ENCODE measurements at regions not wholly inside any gene's neighbourhood (a gene's known extent, or its start where the extent isn't known, plus 50 kb on each side); places are given as distances from the start of the nearest gene placed in this dataset.

DNA sequence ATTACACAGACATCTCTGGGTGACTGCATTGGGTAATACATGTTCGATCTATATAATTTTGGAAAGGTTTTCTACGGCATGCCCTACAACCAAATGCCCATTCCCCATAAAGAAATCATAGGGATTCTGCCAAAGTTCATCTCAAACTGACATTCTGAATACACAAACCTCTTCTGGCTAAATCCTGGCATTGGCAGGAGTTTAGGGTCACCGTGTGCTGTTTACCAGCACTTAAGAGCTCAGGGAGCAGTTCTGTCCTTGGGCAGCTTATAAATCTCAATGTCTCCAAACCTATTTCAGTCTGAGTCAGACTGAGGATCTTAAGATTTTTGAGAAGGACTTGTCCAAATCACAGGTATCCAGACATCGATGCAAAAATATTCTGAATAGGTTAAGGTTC lies 809.6 kb upstream of the LRRN3 start:
- no peak for TF ChIP-seq CTCF (IDR thresholded peaks at IDR 0.05; ENCODE audit: low read length)
- no peak for TF ChIP-seq EZH2phosphoT487 (IDR thresholded peaks at IDR 0.05; ENCODE audit: low read length)

Data from MM.1S (cell line).